Type B pancreatic cell (in vitro differentiated cells): ENCODE measurements at regions not wholly inside any gene's neighbourhood (a gene's known extent, or its start where the extent isn't known, plus 50 kb on each side); places are given as distances from the start of the nearest gene placed in this dataset.
"Not testable (repeated sequence)": the region's sequence is repeated elsewhere in the genome, so short reads cannot be mapped to it uniquely, and the experiment has no call there.

Source experiments
- DNase-seq: peaks from one replicate; pipeline ENCODE4 v3.0.0; 2021; ENCODE audit warnings: mixed read lengths; ENCODE audit not compliant: unreplicated experiment; ENCODE audit errors: extremely low spot score
- H3K27ac Mint-ChIP-seq: 2 replicates; pipeline ENCODE4 v1.8.0; 2021; ENCODE audit warnings: mild to moderate bottlenecking, mixed read lengths
- H3K27me3 Mint-ChIP-seq: 2 replicates; pipeline ENCODE4 v1.8.0; 2021; ENCODE audit warnings: mixed read lengths
- H3K36me3 Mint-ChIP-seq: 2 replicates; pipeline ENCODE4 v1.8.0; 2021; ENCODE audit warnings: mixed read lengths
- H3K4me1 Mint-ChIP-seq: one replicate; pipeline ENCODE4 v1.8.0; 2021; ENCODE audit warnings: mixed read lengths; ENCODE audit not compliant: unreplicated experiment
- H3K4me3 Mint-ChIP-seq: 2 replicates; pipeline ENCODE4 v1.8.0; 2021; ENCODE audit warnings: mild to moderate bottlenecking, mixed read lengths
- H3K9me3 Mint-ChIP-seq: 2 replicates; pipeline ENCODE4 v1.8.0; 2021; ENCODE audit warnings: mixed read lengths
- TF ChIP-seq, protein P1 (sequence below): fragments of 200-600 bp; sonication (generic); conservative IDR thresholded peaks from 2 replicates; pipeline ENCODE4 v1.5.0; 2021; ENCODE audit warnings: antibody characterized with exemption, mild to moderate bottlenecking

DNA sequence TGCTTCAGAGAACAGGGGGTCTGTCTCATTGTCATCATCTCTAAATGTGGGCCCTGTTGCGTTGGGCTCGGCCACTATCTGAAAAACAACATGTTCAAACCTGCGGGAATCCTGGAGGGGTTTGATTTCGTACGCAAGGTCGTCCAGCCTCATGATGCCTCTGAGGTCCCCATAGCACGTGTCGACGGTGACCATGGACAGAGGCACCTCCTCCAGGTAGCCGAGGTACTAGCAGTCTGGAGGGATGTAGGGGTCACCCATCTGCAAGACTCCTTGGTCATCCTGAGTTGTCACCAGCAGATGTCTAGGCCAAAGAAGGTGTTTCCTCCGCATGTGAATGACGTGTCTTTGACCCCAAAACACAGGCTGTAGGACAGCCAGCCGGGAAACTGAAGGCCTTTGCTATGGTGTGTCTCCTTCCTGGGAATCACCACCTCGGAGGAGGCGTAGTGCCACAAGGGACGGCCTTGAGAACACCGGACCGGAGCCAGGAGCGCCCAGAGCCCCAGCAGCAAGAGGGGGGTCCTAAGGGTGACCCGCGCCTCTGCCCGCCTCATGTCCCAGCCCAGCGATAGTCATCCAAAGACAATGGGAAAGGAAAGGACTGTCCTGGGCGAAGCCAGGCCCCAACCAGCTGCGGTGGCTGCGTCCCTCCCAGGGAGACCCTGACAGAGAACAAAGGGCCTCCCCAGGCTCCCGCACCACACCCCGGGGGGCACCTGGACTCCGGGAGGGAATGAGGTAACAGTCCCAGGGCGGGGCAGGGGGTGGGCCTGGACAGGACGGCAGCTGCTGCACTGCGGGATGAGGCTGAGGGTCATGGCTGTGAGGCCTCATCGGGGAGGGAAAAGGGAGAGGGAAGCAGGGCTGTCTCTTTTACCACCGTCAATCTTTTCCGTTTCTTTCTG, 445.5 kb downstream of the TMEM121 start:
- no peak overlapping the region for H3K27ac Mint-ChIP-seq
- TF ChIP-seq, protein P1, sequence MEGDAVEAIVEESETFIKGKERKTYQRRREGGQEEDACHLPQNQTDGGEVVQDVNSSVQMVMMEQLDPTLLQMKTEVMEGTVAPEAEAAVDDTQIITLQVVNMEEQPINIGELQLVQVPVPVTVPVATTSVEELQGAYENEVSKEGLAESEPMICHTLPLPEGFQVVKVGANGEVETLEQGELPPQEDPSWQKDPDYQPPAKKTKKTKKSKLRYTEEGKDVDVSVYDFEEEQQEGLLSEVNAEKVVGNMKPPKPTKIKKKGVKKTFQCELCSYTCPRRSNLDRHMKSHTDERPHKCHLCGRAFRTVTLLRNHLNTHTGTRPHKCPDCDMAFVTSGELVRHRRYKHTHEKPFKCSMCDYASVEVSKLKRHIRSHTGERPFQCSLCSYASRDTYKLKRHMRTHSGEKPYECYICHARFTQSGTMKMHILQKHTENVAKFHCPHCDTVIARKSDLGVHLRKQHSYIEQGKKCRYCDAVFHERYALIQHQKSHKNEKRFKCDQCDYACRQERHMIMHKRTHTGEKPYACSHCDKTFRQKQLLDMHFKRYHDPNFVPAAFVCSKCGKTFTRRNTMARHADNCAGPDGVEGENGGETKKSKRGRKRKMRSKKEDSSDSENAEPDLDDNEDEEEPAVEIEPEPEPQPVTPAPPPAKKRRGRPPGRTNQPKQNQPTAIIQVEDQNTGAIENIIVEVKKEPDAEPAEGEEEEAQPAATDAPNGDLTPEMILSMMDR: no peak
- H3K36me3 Mint-ChIP-seq: no peaks in the 10 kb centered on the region
- no peaks in the 10 kb centered on the region for H3K27me3 Mint-ChIP-seq
- H3K4me1 Mint-ChIP-seq: no peaks in the 10 kb centered on the region
- DNase-seq: no peak
- H3K9me3 Mint-ChIP-seq: peaks cover 26% of the 10 kb centered on the region
- no peak overlapping the region for H3K4me3 Mint-ChIP-seq

DNA sequence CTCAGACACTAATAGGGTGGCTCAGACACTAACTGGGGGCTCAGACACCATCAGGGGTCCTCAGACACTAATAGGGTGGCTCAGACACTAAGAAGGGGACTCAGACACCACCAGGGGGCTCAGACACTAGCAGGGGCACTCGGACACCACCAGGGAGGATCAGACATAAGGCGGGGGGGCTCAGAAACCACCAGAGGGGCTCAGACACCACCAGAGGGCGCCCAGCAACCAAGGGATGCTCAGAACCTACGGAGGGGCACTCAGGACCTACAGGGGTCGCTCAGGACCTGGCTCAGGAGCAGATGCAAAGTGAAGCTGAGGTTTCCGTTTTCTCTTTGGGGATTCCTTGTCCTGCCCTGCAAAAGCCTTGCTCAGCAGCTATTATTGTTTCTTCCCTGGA, 448.5 kb downstream of the TMEM121 start:
- Mint-ChIP-seq H3K36me3 (no peaks in the 10 kb centered on the region), H3K27ac (no peak overlapping the region), H3K4me3 (no peak overlapping the region), H3K27me3 (no peaks in the 10 kb centered on the region), H3K9me3 (peaks cover 18% of the 10 kb centered on the region), H3K4me1 (no peaks in the 10 kb centered on the region)
- TF ChIP-seq, protein P1: no peak
- no peak for DNase-seq

DNA sequence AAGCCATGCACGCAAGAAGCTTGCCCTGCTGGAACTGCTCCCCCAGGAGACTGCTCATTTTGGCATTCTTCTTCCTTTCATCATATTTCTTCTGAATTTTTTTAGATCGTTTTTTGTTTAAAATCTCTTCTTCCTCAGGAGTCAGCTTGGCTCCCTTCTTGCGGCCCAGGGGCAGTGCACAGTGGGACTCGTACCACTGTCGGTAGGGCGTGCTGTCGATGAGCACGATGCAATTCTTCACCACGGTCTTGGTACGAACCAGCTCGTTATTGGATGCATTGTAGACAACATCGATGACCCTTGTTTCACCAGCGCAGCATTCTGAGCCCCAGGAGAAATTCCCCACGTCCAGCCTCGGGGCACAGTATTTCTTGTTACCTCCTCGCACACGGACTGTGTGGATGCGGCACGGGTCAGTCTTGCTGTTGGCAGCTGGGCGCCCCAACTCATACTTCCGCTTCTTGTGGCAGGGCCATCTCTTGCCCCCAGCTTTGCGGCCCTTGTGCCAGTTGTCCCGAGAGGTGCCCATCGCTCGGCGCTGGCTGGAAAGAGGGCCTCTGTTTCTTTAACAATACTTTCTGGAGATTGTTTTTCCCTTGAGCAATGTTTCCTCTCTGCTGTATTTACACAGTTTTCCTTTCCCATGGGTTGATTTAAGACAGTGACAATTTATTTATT, 452.4 kb downstream of the TMEM121 start:
- H3K4me3 Mint-ChIP-seq: no peak overlapping the region
- H3K27me3 Mint-ChIP-seq: no peaks in the 10 kb centered on the region
- TF ChIP-seq, protein P1: no peak
- H3K36me3 Mint-ChIP-seq: no peaks in the 10 kb centered on the region
- H3K27ac Mint-ChIP-seq: no peak overlapping the region
- H3K9me3 Mint-ChIP-seq: peaks cover 17% of the 10 kb centered on the region
- H3K4me1 Mint-ChIP-seq: no peaks in the 10 kb centered on the region
- DNase-seq: no peak

DNA sequence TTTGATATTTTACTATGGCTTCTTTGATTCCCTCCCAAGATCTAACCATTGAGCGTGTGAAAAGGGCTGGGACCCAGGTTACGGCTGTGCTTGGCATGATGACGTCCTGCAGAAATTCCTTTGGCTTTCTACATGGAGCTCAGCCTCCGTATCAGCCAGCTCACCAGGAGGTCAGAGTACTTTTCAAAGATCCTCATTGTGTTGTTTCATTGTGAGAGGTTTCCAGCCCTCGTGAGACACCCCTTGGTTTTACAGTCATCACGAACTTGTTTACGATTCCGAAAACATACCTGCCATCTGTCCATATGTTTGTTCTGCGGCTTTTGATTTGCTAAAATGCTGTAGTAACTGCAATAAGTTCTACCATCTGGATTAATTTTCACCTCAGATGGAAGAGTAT, 453.1 kb downstream of the TMEM121 start:
- H3K27ac Mint-ChIP-seq: no peak overlapping the region
- no peaks in the 10 kb centered on the region for H3K36me3 Mint-ChIP-seq
- no peaks in the 10 kb centered on the region for H3K27me3 Mint-ChIP-seq
- DNase-seq: no peak
- TF ChIP-seq, protein P1: no peak
- H3K9me3 Mint-ChIP-seq: peaks cover 17% of the 10 kb centered on the region
- no peaks in the 10 kb centered on the region for H3K4me1 Mint-ChIP-seq
- no peak overlapping the region for H3K4me3 Mint-ChIP-seq

DNA sequence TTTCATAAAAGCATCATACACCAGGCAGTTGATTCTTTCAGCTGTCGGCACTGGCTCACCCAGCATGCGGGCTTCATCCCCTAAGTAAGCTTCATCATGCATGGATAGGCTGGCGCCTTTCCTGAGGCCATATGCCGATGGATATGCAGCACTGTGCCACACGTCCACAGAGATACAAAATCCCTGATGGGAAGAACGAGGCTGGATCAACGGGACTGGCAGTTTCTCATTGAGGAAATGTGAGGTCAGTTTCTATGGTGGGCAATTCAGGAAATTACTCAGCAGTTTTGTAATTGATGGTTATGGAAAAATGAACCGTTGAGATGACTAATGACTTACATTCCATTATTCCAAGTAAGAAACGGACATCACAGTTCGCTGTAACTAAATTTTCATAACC, 453.8 kb downstream of the TMEM121 start:
- H3K36me3 Mint-ChIP-seq: no peaks in the 10 kb centered on the region
- DNase-seq: no peak
- TF ChIP-seq, protein P1: no peak
- no peaks in the 10 kb centered on the region for H3K27me3 Mint-ChIP-seq
- no peak overlapping the region for H3K27ac Mint-ChIP-seq
- H3K9me3 Mint-ChIP-seq: peaks cover 20% of the 10 kb centered on the region
- H3K4me1 Mint-ChIP-seq: no peaks in the 10 kb centered on the region
- no peak overlapping the region for H3K4me3 Mint-ChIP-seq

DNA sequence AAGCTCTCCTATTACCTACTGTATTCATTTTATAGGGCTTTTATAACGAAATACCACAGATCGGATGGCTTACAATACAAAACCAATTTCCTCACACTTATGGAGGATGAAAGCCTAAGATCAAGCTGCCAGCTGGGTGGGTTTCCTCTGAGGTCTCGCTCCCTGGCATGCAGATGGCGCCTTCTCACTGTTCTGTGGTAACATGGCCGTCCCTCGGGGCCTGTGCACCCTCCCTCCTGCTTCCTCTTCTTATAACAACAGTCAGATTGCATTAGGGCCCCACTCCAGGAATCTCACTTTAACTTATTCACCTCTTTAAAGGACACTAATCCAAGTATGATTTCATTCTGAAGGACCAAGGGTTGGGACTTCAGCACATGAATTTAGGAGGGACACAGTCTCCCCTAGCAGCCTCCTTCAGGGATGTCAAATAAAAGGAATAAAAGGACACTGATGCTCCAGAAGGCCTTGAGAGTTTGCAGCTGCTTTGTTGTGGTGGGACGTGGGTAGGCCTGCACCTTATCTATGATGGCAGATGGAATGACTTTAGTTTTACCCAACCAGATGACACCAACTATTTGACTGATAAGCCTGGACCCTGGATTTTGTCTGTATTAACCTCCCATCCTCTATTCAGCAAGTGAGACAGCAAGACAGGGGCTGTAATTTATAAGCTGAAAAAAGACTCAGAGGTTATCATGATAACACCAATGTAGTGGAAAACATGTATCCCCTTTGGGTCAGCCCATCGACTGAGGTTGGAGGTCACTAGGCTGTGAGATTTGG, 455.3 kb downstream of the TMEM121 start:
- H3K36me3 Mint-ChIP-seq, H3K4me1 Mint-ChIP-seq, DNase-seq, H3K27me3 Mint-ChIP-seq, H3K27ac Mint-ChIP-seq, H3K4me3 Mint-ChIP-seq: not testable (repeated sequence)
- H3K9me3 Mint-ChIP-seq: peaks cover 16% of the 10 kb centered on the region
